GM12878 (cell line): ENCODE measurements at regions not wholly inside any gene's neighbourhood (a gene's known extent, or its start where the extent isn't known, plus 50 kb on each side); places are given as distances from the start of the nearest gene placed in this dataset.

Experiments
- ATAC-seq: fragments of 200-7000 bp; cut with Tn5 transposase; 3 replicates; pipeline ENCODE4 v1.9.1; 2020; ENCODE audit warnings: mild to moderate bottlenecking, moderate library complexity
- BruUV-seq: library from RNA; stranded (reverse); fragments of 400-500 nt; replicated peaks from 2 replicates; lab custom pipeline; 2021; lab: Mats Ljungman, UMichigan
- CTCF ChIA-PET: fragments of 300-600 bp; sonication (Branson Sonifier 250); formaldehyde crosslinking; extraction: SDS; loops from one replicate; lab custom pipeline; 2021; ENCODE audit warnings: inconsistent platforms; lab: Yijun Ruan, JAX
- POLR2A ChIA-PET: fragments of 350-600 bp; formaldehyde crosslinking; extraction: SDS; loops from one replicate; lab custom pipeline; 2021; ENCODE audit warnings: inconsistent platforms; lab: Charles Lee
- RAD21 ChIA-PET: fragments of 300-600 bp; sonication (Branson Sonifier 250); formaldehyde crosslinking; loops from one replicate; lab custom pipeline; 2023; ENCODE audit warnings: antibody characterized with exemption; ENCODE audit not compliant: unreplicated experiment; lab: Charles Lee
- SMC1A ChIA-PET: fragments of 300-600 bp; sonication (Branson Sonifier 250); formaldehyde crosslinking; loops from one replicate; lab custom pipeline; 2023; ENCODE audit not compliant: unreplicated experiment, uncharacterized antibody; lab: Charles Lee
- DNase-seq: peaks from one replicate; pipeline ENCODE4 v3.0.0-alpha.2; 2011; ENCODE audit warnings: low read depth, low spot score
- FAIRE-seq: peaks from 3 replicates; lab custom pipeline; 2011; peaks lifted over from hg19 to GRCh38; lab: Jason Lieb, UNC
- H2AFZ ChIP-seq: 2 replicates; pipeline ENCODE4 v1.6.0; 2011; ENCODE audit warnings: low read depth, low read length, control low read depth; ENCODE audit not compliant: control insufficient read depth
- H3K27ac ChIP-seq: 2 replicates; pipeline ENCODE4 v1.5.1; 2011; ENCODE audit warnings: control low read depth; ENCODE audit not compliant: control insufficient read depth, insufficient read depth
- H3K27me3 ChIP-seq, 2 experiments: replicated peaks in 1 of 2; 2 replicates each; pipeline versions ENCODE4 v1.6.0 to v1.6.1; 2011; ENCODE audit warnings: low read length in 1 of 2; ENCODE audit not compliant: control insufficient read depth in 2 of 2, insufficient read depth in 2 of 2
- H3K36me3 ChIP-seq, 2 experiments: 2 replicates each; pipeline ENCODE4 v1.5.1; 2011; ENCODE audit warnings: low read length in 1 of 2; ENCODE audit not compliant: control insufficient read depth in 2 of 2, insufficient read depth in 2 of 2
- H3K4me1 ChIP-seq: 2 replicates; pipeline ENCODE4 v1.6.1; 2011; ENCODE audit warnings: mild to moderate bottlenecking, low read length, moderate library complexity, mixed read lengths; ENCODE audit not compliant: control insufficient read depth, insufficient read depth
- H3K4me2 ChIP-seq: 2 replicates; pipeline ENCODE4 v1.6.0; 2011; ENCODE audit warnings: control low read depth; ENCODE audit not compliant: control insufficient read depth, insufficient read depth
- H3K4me3 ChIP-seq: fragments of 200-600 bp; sonication (generic); 2 replicates; pipeline ENCODE4 v1.5.1; 2016
- H3K79me2 ChIP-seq: 2 replicates; pipeline ENCODE4 v1.6.0; 2011; ENCODE audit warnings: low read length; ENCODE audit not compliant: control insufficient read depth, insufficient read depth
- H3K9ac ChIP-seq: 2 replicates; pipeline ENCODE4 v1.8.0; 2011; ENCODE audit warnings: low read length, control low read depth, mixed read lengths; ENCODE audit not compliant: control insufficient read depth, insufficient read depth
- H3K9me3 ChIP-seq: replicated peaks from 3 replicates; pipeline ENCODE4 v1.5.1; 2011; ENCODE audit warnings: mild to moderate bottlenecking, low read length; ENCODE audit not compliant: control insufficient read depth, insufficient read depth
- H4K20me1 ChIP-seq: 2 replicates; pipeline ENCODE4 v1.6.0; 2011; ENCODE audit not compliant: control insufficient read depth, insufficient read depth
- EP300 ChIP-seq, 2 experiments: fragments of 150-350 bp in 1 of 2; IDR thresholded peaks; 2 replicates each; pipeline ENCODE4 v1.6.1; 2011 to 2012; ENCODE audit warnings: low read depth in 2 of 2, low read length in 2 of 2, borderline replicate concordance in 1 of 2, improper control_type of control experiment in 1 of 2, inconsistent platforms in 1 of 2; ENCODE audit not compliant: control insufficient read depth in 1 of 2
- POLR2AphosphoS2 ChIP-seq: IDR thresholded peaks from 2 replicates; pipeline ENCODE4 v1.6.1; 2011; ENCODE audit warnings: low read depth, mild to moderate bottlenecking, low read length, improper control_type of control experiment, moderate library complexity
- SP1 ChIP-seq: IDR thresholded peaks from one replicate; pipeline ENCODE4 v1.6.1; 2011; ENCODE audit warnings: low read depth, low read length
- SUPT20H ChIP-seq: IDR thresholded peaks from 2 replicates; pipeline ENCODE4 v1.6.1; 2011; ENCODE audit warnings: low read depth, mild to moderate bottlenecking, low read length, moderate library complexity, borderline replicate concordance; ENCODE audit not compliant: control insufficient read depth
- WGBS: methylation state at CpG from one replicate; pipeline ENCODE4 v1.1.6; 2016; ENCODE audit warnings: low lambda C conversion rate; ENCODE audit not compliant: insufficient replicate concordance, insufficient coverage; ENCODE audit errors: missing lambda C conversion rate; 5-methylcytosine and 5-hydroxymethylcytosine counted together
- in situ Hi-C: fragments of 300-500 bp; cut with MboI; formaldehyde crosslinking; loops from 9 replicates; pipeline ENCODE4 v1.14.3; 2018; ENCODE audit warnings: mixed read lengths
- intact Hi-C: fragments of 100-400 bp; cut with micrococcal nuclease; formaldehyde crosslinking; loops from one replicate; pipeline ENCODE4 v1.14.2; 2022; ENCODE audit not compliant: unreplicated experiment
- TF ChIP-seq, protein P1 (sequence below): fragments of 450-650 bp; formaldehyde crosslinking; IDR thresholded peaks from 2 replicates; pipeline ENCODE4 v1.5.0; 2022; ENCODE audit warnings: mild to moderate bottlenecking, missing genetic modification characterization
- TF ChIP-seq, protein P2 (sequence below): fragments of 150-350 bp; IDR thresholded peaks from 2 replicates; pipeline ENCODE4 v1.6.1; 2016; ENCODE audit warnings: low read depth, low read length

GRCh38 chr13:29939158-29939557 is 88.7 kb upstream of the UBL3 start:
- Histone ChIP-seq H3K36me3 (no peaks in the 10 kb centered on the region), H4K20me1 (no peaks in the 10 kb centered on the region), H3K4me3 (no peak overlapping the region), H3K27ac (no peak overlapping the region), H2AFZ (no peak overlapping the region), H3K4me2 (no peak overlapping the region), H3K79me2 (no peaks in the 10 kb centered on the region), H3K9me3 (no peaks in the 10 kb centered on the region), H3K9ac (no peak overlapping the region), H3K27me3 (no peaks in the 10 kb centered on the region)
- RAD21 ChIA-PET = no interaction called here
- intact Hi-C loops = loop anchor here (5.0 kb wide), 2 partner anchors 92 to 167 kb away; no protein-coding TSS in a partner anchor
- POLR2A ChIA-PET = no interaction called here
- no peak for DNase-seq
- FAIRE-seq = no peak
- SMC1A ChIA-PET = no interaction called here
- no TSS peak for BruUV-seq
- CTCF ChIA-PET = interaction anchor here (4.3 kb wide), 1 partner anchor 15 kb away, joined by 19 read pairs; no protein-coding TSS in a partner anchor
- no peak for ATAC-seq
- TF ChIP-seq SP1 (no peak), POLR2AphosphoS2 (no peak)
- TF ChIP-seq, all 136 proteins: peak for 0
- WGBS = 44% methylated on average over 5 of the region's 5 CpGs
- H3K4me1 ChIP-seq = peaks cover 20% of the 10 kb centered on the region
- in situ Hi-C loops = no loop called here

DNA sequence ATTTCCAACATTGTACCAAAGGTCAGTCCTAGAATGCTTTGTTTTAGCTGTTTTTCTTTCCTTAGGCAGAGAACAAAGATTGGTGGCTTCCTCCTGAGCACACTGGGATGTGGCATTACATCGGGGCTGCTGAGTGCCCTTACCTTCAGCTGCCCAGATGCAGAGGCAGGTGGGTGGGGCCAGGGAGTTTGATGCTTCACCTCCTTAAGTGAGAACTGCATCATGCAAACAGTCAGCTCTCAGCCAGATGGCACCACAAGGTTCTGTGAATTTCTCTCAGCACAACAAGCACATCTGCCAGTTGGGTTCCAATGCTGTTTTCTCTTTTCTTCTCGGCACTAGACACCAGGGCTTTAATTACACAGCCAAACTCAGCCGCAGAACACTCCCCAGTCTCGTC is 87.4 kb upstream of the UBL3 start:
- no peak for FAIRE-seq
- H3K9ac ChIP-seq = no peak overlapping the region
- H3K79me2 ChIP-seq = no peaks in the 10 kb centered on the region
- intact Hi-C loops (loop anchor here (2.0 to 5.0 kb wide), 3 partner anchors 91 to 175 kb away; no protein-coding TSS in a partner anchor), in situ Hi-C loops (no loop called here)
- ChIA-PET POLR2A (no interaction called here), CTCF (interaction anchor here (0.9 to 9.2 kb wide), 4 partner anchors 16 to 175 kb away, joined by 3 to 94 read pairs (median 39); no protein-coding TSS in a partner anchor), SMC1A (interaction anchor here (0.6 kb wide), 1 partner anchor 529 kb away, joined by 3 read pairs; no protein-coding TSS in a partner anchor), RAD21 (interaction anchor here (1.0 to 1.3 kb wide), 2 partner anchors 175 to 178 kb away, joined by 3 to 4 read pairs; no protein-coding TSS in a partner anchor)
- no peaks in the 10 kb centered on the region for H3K27me3 ChIP-seq
- no peak overlapping the region for H3K4me3 ChIP-seq
- no peak overlapping the region for H3K4me2 ChIP-seq
- no peaks in the 10 kb centered on the region for H4K20me1 ChIP-seq
- ATAC-seq = no peak
- no peak overlapping the region for H2AFZ ChIP-seq
- no peak overlapping the region for H3K27ac ChIP-seq
- H3K4me1 ChIP-seq = peaks cover 20% of the 10 kb centered on the region
- no peak for TF ChIP-seq EP300 (IDR thresholded peaks at IDR 0.05; ENCODE audit: borderline replicate concordance in 1 of 2, control insufficient read depth in 1 of 2, low read depth in 2 of 2, low read length in 2 of 2)
- TF ChIP-seq SUPT20H = no peak
- TF ChIP-seq, protein P1, sequence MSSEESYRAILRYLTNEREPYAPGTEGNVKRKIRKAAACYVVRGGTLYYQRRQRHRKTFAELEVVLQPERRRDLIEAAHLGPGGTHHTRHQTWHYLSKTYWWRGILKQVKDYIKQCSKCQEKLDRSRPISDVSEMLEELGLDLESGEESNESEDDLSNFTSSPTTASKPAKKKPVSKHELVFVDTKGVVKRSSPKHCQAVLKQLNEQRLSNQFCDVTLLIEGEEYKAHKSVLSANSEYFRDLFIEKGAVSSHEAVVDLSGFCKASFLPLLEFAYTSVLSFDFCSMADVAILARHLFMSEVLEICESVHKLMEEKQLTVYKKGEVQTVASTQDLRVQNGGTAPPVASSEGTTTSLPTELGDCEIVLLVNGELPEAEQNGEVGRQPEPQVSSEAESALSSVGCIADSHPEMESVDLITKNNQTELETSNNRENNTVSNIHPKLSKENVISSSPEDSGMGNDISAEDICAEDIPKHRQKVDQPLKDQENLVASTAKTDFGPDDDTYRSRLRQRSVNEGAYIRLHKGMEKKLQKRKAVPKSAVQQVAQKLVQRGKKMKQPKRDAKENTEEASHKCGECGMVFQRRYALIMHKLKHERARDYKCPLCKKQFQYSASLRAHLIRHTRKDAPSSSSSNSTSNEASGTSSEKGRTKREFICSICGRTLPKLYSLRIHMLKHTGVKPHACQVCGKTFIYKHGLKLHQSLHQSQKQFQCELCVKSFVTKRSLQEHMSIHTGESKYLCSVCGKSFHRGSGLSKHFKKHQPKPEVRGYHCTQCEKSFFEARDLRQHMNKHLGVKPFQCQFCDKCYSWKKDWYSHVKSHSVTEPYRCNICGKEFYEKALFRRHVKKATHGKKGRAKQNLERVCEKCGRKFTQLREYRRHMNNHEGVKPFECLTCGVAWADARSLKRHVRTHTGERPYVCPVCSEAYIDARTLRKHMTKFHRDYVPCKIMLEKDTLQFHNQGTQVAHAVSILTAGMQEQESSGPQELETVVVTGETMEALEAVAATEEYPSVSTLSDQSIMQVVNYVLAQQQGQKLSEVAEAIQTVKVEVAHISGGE = no peak
- TF ChIP-seq, protein P2, sequence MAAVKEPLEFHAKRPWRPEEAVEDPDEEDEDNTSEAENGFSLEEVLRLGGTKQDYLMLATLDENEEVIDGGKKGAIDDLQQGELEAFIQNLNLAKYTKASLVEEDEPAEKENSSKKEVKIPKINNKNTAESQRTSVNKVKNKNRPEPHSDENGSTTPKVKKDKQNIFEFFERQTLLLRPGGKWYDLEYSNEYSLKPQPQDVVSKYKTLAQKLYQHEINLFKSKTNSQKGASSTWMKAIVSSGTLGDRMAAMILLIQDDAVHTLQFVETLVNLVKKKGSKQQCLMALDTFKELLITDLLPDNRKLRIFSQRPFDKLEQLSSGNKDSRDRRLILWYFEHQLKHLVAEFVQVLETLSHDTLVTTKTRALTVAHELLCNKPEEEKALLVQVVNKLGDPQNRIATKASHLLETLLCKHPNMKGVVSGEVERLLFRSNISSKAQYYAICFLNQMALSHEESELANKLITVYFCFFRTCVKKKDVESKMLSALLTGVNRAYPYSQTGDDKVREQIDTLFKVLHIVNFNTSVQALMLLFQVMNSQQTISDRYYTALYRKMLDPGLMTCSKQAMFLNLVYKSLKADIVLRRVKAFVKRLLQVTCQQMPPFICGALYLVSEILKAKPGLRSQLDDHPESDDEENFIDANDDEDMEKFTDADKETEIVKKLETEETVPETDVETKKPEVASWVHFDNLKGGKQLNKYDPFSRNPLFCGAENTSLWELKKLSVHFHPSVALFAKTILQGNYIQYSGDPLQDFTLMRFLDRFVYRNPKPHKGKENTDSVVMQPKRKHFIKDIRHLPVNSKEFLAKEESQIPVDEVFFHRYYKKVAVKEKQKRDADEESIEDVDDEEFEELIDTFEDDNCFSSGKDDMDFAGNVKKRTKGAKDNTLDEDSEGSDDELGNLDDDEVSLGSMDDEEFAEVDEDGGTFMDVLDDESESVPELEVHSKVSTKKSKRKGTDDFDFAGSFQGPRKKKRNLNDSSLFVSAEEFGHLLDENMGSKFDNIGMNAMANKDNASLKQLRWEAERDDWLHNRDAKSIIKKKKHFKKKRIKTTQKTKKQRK = no peak
- no peak for DNase-seq
- BruUV-seq = no TSS peak
- 51% methylated on average over 4 of the region's 4 CpGs for WGBS
- no peaks in the 10 kb centered on the region for H3K9me3 ChIP-seq
- H3K36me3 ChIP-seq = no peaks in the 10 kb centered on the region
